Esophagus muscularis mucosa (tissue), 4 donors: ENCODE measurements at regions not wholly inside any gene's neighbourhood (a gene's known extent, or its start where the extent isn't known, plus 50 kb on each side); places are given as distances from the start of the nearest gene placed in this dataset.

ENCODE experiments used
- DNase-seq: peaks from one replicate; pipeline ENCODE4 v3.0.0-alpha.2; 2017; ENCODE audit errors: extremely low spot score
- H3K27ac ChIP-seq, 4 donors: fragments of 200-600 bp; sonication (generic); replicated peaks in 1 of 4; 1 replicate in 3 of 4; 2 replicates in 1 of 4; pipeline ENCODE4 v1.5.1; 2016 to 2019; ENCODE audit warnings: mild to moderate bottlenecking in 1 of 4
- H3K27me3 ChIP-seq, 4 donors: fragments of 200-600 bp; sonication (generic); one replicate each; pipeline versions ENCODE4 v1.5.1 to v1.6.0; 2016 to 2019
- H3K36me3 ChIP-seq, 4 donors: fragments of 200-600 bp; sonication (generic); one replicate each; pipeline ENCODE4 v1.5.1; 2016 to 2019
- H3K4me1 ChIP-seq, 4 donors: fragments of 200-600 bp; sonication (generic); one replicate each; pipeline ENCODE4 v1.5.1; 2016 to 2019
- H3K4me3 ChIP-seq, 4 donors: fragments of 200-600 bp; sonication (generic); 1 replicate in 2 of 4; 2 replicates in 2 of 4; pipeline ENCODE4 v1.5.1; 2016 to 2019; ENCODE audit warnings: mild to moderate bottlenecking in 4 of 4, moderate library complexity in 1 of 4
- H3K9me3 ChIP-seq, 4 donors: fragments of 200-600 bp; sonication (generic); 1 replicate in 3 of 4; 2 replicates in 1 of 4; pipeline ENCODE4 v1.5.1; 2016 to 2019
- EP300 ChIP-seq: sonication (generic); formaldehyde crosslinking; IDR thresholded peaks from one replicate; pipeline ENCODE4 v1.6.1; 2017; ENCODE audit warnings: antibody characterized with exemption
- POLR2A ChIP-seq: fragments of 450-650 bp; IDR thresholded peaks from one replicate; pipeline ENCODE4 v1.6.1; 2017; ENCODE audit warnings: antibody characterized with exemption, moderate library complexity, mild to moderate bottlenecking, low read depth
- POLR2AphosphoS5 ChIP-seq, 2 donors: sonication (generic); formaldehyde crosslinking; IDR thresholded peaks; one replicate each; pipeline ENCODE4 v1.6.1; 2017; ENCODE audit warnings: antibody characterized with exemption in 2 of 2
- WGBS: methylation state at CpG from one replicate; pipeline ENCODE4 v1.1.5; 2018; 5-methylcytosine and 5-hydroxymethylcytosine counted together
- intact Hi-C: fragments of 100-400 bp; cut with DNase I; formaldehyde crosslinking; loops from one replicate; pipeline ENCODE4 v1.15.1; 2023
- TF ChIP-seq, protein P1 (sequence below), 3 experiments: fragments of 200-600 bp in 2 of 3; fragments of 450-650 bp in 1 of 3; sonication (generic) in 2 of 3; IDR thresholded peaks; one replicate each; pipeline ENCODE4 v1.5.1; 2017 to 2019; ENCODE audit warnings: antibody characterized with exemption in 3 of 3, mild to moderate bottlenecking in 2 of 3, moderate library complexity in 1 of 3

DNA sequence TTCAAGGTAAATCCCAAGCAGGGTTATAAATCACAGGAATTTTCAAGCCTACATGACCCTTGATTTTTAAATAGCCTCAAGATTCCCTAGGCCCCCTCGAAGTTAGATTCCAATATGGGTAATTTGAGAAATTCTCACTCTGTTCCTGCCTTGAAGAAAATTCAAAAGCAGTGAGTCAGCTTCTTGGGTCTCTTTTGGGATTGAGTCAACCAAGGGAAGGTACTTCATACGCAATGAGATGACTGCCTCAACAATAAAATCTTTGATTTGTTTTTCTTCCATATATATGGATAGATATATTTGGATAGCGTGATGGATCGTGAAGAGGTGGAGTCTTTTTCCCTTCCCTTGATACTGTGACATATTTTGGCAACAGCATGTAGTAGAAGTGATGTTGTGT is 180.4 kb upstream of the ATP2B1 start:
- intact Hi-C loops, result no loop called here
- Histone ChIP-seq H3K27me3 (no peaks in the 10 kb centered on the region), H3K4me3 (no peak overlapping the region), H3K9me3 (no peaks in the 10 kb centered on the region), H3K4me1 (peaks cover 0 to under 1% (median 0%) of the 10 kb centered on the region in 4 donors), H3K27ac (no peak overlapping the region), H3K36me3 (no peaks in the 10 kb centered on the region)
- DNase-seq, result no peak
- 93% methylated on average over 4 of the region's 4 CpGs for WGBS
- TF ChIP-seq EP300, result no peak
- TF ChIP-seq, protein P1, sequence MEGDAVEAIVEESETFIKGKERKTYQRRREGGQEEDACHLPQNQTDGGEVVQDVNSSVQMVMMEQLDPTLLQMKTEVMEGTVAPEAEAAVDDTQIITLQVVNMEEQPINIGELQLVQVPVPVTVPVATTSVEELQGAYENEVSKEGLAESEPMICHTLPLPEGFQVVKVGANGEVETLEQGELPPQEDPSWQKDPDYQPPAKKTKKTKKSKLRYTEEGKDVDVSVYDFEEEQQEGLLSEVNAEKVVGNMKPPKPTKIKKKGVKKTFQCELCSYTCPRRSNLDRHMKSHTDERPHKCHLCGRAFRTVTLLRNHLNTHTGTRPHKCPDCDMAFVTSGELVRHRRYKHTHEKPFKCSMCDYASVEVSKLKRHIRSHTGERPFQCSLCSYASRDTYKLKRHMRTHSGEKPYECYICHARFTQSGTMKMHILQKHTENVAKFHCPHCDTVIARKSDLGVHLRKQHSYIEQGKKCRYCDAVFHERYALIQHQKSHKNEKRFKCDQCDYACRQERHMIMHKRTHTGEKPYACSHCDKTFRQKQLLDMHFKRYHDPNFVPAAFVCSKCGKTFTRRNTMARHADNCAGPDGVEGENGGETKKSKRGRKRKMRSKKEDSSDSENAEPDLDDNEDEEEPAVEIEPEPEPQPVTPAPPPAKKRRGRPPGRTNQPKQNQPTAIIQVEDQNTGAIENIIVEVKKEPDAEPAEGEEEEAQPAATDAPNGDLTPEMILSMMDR (IDR thresholded peaks at IDR 0.05), result no peak
- no peak for TF ChIP-seq POLR2AphosphoS5 (IDR thresholded peaks at IDR 0.05)
- no peak for TF ChIP-seq POLR2A

- Histone ChIP-seq H3K36me3 (no peaks in the 10 kb centered on the region), H3K27ac (no peak overlapping the region), H3K4me1 (no peaks in the 10 kb centered on the region), H3K27me3 (no peaks in the 10 kb centered on the region), H3K9me3 (no peaks in the 10 kb centered on the region), H3K4me3 (no peak overlapping the region)
- DNase-seq, result no peak
- TF ChIP-seq EP300, result no peak
- TF ChIP-seq POLR2AphosphoS5 (IDR thresholded peaks at IDR 0.05), result no peak
- no peak for TF ChIP-seq POLR2A
- intact Hi-C loops, result no loop called here
Observed at GRCh38 chr12:89884952-89885351, 176.3 kb upstream of the ATP2B1 start.

GRCh38 chr12:89884416-89884898 is 175.8 kb upstream of the ATP2B1 start:
- no peak overlapping the region for H3K4me3 ChIP-seq
- H3K4me1 ChIP-seq, result no peaks in the 10 kb centered on the region
- no peak overlapping the region for H3K27ac ChIP-seq
- 73% methylated on average over 1 of the region's 1 CpG for WGBS
- intact Hi-C loops, result no loop called here
- H3K9me3 ChIP-seq, result no peaks in the 10 kb centered on the region
- no peaks in the 10 kb centered on the region for H3K36me3 ChIP-seq
- no peak for DNase-seq
- no peaks in the 10 kb centered on the region for H3K27me3 ChIP-seq
- no peak for TF ChIP-seq EP300
- TF ChIP-seq POLR2A, result no peak
- no peak for TF ChIP-seq POLR2AphosphoS5 (IDR thresholded peaks at IDR 0.05)
- TF ChIP-seq, protein P1 (IDR thresholded peaks at IDR 0.05), result no peak

- no peaks in the 10 kb centered on the region for H3K27me3 ChIP-seq
- H3K4me1 ChIP-seq, result no peaks in the 10 kb centered on the region
- no peaks in the 10 kb centered on the region for H3K9me3 ChIP-seq
- 88% methylated on average over 4 of the region's 4 CpGs for WGBS
- H3K36me3 ChIP-seq, result no peaks in the 10 kb centered on the region
- no peak for DNase-seq
- intact Hi-C loops, result no loop called here
- no peak overlapping the region for H3K27ac ChIP-seq
- no peak for TF ChIP-seq POLR2AphosphoS5 (IDR thresholded peaks at IDR 0.05)
- TF ChIP-seq, protein P1 (IDR thresholded peaks at IDR 0.05), result no peak
- no peak for TF ChIP-seq POLR2A
- no peak for TF ChIP-seq EP300
- no peak overlapping the region for H3K4me3 ChIP-seq
Observed at GRCh38 chr12:89883630-89884389, 175.2 kb upstream of the ATP2B1 start.

GRCh38 chr12:89882792-89883191 is 174.2 kb upstream of the ATP2B1 start:
- no peaks in the 10 kb centered on the region for H3K27me3 ChIP-seq
- intact Hi-C loops, result no loop called here
- TF ChIP-seq, protein P1 (IDR thresholded peaks at IDR 0.05), result no peak
- no peak for TF ChIP-seq EP300
- TF ChIP-seq POLR2A, result no peak
- no peak for TF ChIP-seq POLR2AphosphoS5 (IDR thresholded peaks at IDR 0.05)
- H3K27ac ChIP-seq, result no peak overlapping the region
- no peak for DNase-seq
- no peaks in the 10 kb centered on the region for H3K4me1 ChIP-seq
- no peak overlapping the region for H3K4me3 ChIP-seq
- H3K36me3 ChIP-seq, result no peaks in the 10 kb centered on the region
- no peaks in the 10 kb centered on the region for H3K9me3 ChIP-seq
